ENCODE measurements at regions not wholly inside any gene's neighbourhood (a gene's known extent, or its start where the extent isn't known, plus 50 kb on each side); places are given as distances from the start of the nearest gene placed in this dataset.

DNA sequence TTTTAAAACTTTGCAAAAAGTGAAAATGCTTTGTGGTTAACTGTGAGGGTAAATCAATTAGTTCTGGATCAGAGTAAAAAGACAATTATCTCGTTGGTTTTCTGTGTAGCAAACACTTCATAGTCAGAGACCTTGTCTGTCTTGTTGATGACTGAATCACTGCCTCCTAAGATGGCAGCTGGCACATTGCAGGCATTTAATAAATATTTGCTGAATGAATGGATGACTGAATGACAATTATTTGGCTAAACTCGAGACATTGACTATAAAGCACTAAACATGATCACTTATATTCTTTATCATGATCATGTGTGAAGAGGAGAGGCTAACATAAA is 96.2 kb downstream of the MAIP1 start:
- no peak overlapping the region for H3K4me3 ChIP-seq (ENCODE audit: low read length)

DNA sequence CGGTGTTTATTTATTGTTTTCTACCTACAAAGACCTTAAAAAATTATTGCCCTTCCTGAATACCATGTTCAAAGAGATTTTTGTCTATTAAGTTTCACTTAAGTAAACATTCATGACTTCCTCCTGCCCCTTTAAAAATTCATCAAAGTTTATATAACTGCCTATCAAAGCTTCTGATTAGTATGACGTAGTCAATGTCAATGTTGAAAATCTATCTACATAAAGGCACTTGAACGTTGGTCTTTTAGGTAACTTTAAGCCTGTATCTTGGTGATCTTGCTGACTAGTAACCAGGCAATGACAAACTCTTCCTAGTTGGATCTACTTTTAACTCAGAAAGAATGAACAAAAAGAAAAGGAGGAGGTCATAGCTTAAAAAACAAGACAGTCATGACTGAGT is 97.2 kb downstream of the MAIP1 start:
- no peak overlapping the region for H3K4me3 ChIP-seq (ENCODE audit: low read length)
- no peak for DNase-seq (ENCODE audit: low read depth, low spot score)

More for the DNA sequence above, 96.2 kb downstream of the MAIP1 start:
- DNase-seq (ENCODE audit: low read depth, low spot score) = no peak

DNA sequence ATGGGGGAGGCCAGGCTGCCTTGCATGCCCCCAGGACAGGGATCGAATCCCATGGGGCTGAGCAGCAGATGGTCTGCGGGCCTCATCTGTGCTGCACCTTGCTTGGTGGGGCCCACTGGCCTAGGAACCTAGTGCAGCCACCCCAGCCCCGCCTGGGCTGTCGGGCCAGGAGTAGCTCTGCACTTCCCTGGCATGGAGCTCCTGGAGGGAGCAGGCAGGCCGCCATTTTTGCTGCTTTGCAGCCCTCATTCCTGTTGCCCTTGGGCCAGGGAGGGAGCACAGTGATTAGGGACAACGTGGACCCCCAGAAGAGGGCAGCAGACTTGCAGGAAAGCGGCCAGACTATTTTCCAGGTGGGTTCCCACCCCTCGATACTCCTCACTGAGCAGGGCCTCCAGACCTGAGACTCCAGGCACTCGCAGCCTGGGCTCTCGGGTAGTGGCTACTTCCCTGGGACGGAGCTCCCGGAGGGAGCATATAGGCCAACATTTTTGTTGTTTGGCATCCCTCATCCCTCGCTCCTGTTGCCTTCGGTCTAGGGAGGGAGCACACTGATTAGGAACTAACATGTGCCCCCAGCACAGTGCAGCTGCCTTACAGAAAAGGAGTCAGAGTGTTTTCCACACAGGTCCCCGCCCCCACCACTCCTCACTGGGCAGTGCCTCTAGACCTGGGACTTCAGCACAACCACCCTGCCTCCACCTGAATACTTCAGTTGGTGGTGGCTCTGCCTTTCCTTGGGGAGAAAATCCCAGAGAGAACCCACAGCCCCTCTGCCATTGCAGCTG is 99.5 kb downstream of the MAIP1 start:
- no peak overlapping the region for H3K4me3 ChIP-seq (ENCODE audit: low read length)
- DNase-seq (ENCODE audit: low read depth, low spot score) = no peak

DNA sequence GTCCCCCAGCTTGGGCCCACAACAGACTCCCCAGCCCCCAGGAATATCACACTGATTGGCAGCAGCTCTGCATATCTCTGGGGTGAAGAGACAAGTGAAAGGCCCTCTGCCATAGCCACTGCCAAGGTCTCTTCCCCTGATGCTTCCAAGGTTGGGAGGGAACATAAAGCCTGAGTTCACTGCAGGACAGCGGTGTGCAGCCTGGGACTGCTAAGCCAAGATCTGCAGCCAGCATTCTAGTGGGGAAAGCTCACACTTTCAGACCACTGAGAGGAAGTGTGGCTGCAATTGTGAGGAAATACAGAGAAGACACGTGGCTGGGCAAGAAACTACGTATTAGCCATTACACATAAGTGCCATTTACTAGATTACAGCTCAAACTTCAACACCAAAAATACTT is 100.7 kb downstream of the MAIP1 start:
- H3K4me3 ChIP-seq (ENCODE audit: low read length) = no peak overlapping the region
- no peak for DNase-seq (ENCODE audit: low read depth, low spot score)

DNA sequence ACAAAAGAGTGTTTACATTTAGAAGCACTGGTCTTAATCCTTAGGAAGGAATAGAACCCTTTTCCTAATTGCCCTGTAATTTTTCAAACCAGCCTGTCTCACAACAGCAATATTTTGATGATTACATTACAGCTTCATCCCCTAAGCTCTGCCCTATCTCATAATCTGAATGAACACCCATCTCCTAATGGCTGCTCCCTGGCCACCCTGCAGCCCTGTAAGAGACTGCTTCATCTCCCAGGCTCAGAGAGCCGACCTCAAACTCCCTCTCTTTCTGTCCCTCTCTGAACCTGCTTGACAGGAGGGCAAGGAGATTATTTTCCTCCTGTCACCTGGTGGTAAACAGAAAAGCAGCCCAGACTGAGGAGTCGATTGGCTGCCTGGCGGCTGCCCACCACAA is 107.8 kb downstream of the MAIP1 start:
- H3K4me3 ChIP-seq (ENCODE audit: low read length) = no peak overlapping the region
- DNase-seq (ENCODE audit: low read depth, low spot score) = no peak

DNA sequence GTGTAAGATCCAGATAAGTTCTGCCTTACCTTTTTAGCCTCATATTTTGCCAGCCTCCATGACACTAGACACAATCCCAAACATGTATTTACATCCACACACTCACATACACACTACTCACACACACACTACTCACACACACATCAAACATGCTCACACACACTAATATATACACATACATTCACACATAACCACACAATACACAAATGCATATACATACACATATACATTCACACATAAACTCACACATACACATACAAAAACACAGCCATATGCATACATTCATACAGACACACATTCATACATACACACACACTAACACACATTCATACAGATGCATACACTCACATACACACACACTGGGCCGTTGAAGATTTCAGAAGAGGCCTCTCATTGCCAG is 109.5 kb downstream of the MAIP1 start:
- H3K4me3 ChIP-seq (ENCODE audit: low read length) = no peak overlapping the region
- DNase-seq (ENCODE audit: low read depth, low spot score) = no peak

DNA sequence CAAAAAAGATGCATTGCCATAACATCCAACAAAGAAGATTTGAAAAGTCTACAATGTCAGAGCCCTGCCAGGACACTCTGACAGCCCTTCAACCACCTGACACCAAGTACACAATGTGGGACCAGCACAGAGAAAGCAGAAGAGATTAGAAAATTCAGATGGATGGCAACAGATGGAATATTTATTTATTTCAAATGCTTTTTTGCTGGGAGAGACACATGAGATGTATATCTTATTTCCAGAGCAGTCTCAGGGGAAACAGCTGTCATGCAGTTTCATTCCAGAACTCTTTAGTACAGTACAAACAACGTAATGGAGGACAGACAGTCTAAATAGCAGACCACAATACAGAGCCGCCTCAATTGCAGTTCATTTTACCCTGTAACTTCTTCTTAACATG is 110.1 kb downstream of the MAIP1 start:
- no peak overlapping the region for H3K4me3 ChIP-seq (ENCODE audit: low read length)
- no peak for DNase-seq (ENCODE audit: low read depth, low spot score)

DNA sequence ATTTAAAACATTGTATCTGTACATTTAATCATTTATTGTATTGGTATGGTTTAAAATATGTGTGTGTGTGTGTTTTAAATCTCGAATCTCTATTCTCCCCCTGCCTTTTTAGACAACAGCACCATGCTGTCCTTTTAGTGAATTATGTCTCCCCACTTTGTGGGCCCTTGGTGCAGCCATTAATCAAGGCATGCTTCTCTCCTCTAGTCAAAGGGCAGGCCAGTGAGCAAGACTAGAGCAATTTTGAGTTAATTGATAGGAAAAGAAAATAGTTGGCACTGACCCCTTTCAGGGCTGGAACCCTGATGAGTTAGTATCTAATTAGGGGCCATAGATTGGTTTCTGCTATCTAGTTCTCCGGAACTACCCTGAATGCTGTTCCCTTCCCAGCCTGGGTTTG is 111.0 kb downstream of the MAIP1 start:
- no peak for DNase-seq (ENCODE audit: low read depth, low spot score)
- H3K4me3 ChIP-seq (ENCODE audit: low read length) = no peak overlapping the region

DNA sequence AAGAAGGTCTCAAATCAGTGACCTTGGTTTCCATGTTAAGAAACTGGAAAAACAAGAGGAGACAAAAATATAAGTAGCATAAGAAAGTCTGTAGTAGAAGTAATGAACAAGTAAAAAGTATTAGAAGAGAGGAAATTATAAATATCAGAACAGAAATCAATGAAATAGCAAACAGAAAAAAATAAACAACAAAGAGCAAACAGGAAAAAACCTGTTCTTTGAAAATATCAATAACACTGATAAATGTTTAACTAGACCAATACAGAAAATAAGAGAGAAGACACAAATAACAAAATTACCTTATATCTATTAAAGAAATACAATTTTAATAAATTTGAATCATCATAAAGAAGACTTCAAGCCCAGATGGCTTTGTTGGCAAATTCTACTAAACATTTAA is 113.3 kb downstream of the MAIP1 start:
- DNase-seq (ENCODE audit: low read depth, low spot score) = no peak

DNA sequence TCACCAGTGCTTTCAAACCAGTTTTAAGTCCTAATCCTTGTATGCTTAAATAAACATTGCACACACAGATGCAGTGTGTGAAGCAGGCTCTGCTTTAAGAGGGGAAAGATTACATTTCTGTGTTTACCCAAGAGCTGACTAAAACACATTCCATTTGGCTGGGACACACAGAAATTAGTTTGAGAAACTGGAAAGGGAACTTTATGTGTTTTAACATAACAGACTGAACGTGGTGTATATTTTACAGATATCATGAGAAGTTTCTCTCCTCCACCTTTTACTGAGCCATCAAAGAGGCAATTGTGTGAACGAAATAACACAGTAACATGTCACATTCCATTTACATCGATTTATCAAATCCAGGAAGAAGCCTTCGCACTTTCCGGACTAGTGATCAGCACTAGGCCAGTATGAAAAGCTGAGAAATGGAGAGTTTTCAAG is 121.8 kb downstream of the MAIP1 start:
- DNase-seq (ENCODE audit: low read depth, low spot score) = no peak
- H3K4me3 ChIP-seq (ENCODE audit: low read length) = no peak overlapping the region

More for the DNA sequence above, 113.3 kb downstream of the MAIP1 start:
- no peak overlapping the region for H3K4me3 ChIP-seq (ENCODE audit: low read length)

DNA sequence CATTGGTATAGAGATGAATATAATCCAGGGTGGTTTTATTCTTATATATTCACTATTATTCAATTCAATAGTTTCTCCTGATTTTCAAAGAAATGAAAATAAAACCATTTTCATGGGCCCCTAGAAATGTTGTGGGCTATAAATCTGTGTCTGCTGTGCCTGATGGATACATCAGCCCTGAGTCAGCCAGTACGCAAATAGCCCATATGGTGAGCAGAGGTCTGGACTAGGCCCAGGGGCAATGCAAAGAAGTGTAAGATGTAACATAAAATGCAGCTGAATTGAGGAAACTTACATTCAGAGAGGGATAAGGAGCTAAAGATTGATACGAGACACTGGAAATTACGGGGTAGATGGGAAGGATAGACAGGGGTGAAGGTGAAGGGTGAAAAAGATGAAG is 122.5 kb downstream of the MAIP1 start:
- DNase-seq (ENCODE audit: low read depth, low spot score) = no peak

DNA sequence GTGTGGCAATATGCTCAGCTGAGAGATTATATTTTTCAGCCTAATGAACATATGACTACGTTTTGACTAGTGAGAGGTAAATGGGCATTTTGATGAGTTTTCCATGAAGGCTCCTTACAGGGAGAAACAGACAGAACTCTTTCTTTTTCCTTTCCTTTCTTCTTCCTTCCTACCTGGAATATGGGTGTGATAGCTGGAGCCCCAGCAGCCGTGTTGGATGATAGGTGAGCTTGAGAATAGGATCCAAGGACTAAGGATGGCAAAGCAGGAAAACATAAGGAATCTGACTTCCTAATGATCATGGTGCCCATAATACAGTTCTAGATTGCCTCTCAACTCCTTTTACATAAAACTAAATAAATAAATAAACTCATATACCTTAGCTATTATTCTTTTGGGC is 124.0 kb downstream of the MAIP1 start:
- H3K4me3 ChIP-seq (ENCODE audit: low read length) = no peak overlapping the region
- no peak for DNase-seq (ENCODE audit: low read depth, low spot score)

More for the DNA sequence above, 122.5 kb downstream of the MAIP1 start:
- H3K4me3 ChIP-seq (ENCODE audit: low read length) = no peak overlapping the region

DNA sequence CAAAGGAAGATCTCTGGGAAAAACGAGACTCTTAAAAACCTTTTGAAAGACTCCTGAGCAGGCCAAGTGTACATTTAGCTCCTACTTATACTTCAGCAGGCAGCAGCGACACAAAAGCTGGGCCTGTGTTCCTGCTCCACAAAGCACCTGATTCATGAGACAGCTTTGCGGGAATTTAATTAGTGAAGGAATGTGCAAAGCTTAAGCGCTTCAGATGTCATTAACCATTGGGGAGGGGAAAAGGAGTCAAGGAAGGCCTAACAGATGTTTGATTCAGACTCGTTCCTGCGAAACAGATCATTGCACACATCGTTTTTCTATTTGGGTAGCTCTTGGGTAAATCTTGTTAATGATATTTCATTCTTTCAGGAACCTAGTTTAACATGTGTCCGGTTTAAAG is 125.9 kb downstream of the MAIP1 start:
- no peak overlapping the region for H3K4me3 ChIP-seq (ENCODE audit: low read length)
- no peak for DNase-seq (ENCODE audit: low read depth, low spot score)

DNA sequence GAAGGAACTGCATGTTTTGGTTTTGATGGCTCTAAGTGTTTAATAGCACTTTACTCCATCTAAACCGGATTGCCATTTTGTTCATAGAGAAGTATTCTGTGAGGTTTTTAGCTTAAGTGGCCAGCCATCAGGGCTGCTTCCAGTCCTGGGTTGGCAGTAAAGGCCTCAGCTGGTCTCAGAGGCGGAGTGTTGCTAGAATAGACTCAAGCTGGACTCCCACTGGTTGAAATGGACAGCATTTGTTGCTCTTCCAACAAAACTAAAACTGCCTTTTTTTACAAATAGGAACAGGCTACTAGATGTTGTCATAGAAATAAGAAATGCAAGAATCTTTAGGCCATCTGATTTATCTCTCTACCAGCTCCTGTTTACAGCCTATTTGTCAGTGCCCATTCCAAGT is 126.4 kb downstream of the MAIP1 start:
- no peak overlapping the region for H3K4me3 ChIP-seq (ENCODE audit: low read length)
- DNase-seq (ENCODE audit: low read depth, low spot score) = no peak

DNA sequence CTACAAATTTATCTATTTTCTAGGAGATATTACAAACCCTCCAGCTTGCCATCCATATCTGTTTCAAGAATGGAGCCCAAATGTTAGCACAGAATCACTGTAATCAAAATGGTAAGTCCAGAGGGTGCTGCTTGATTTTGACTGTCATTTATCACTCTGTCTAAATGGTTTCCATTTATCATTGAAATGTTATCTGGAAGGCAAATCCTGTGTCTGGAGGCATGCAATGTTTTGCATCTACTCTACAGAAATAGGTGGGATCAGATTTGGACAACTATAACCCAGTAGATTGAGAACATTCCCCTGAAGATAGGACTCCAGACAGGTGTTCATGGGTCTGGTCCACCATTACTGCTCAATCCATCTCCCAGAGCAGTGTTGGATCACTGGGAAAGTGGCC is 128.7 kb downstream of the MAIP1 start:
- no peak for DNase-seq (ENCODE audit: low read depth, low spot score)

DNA sequence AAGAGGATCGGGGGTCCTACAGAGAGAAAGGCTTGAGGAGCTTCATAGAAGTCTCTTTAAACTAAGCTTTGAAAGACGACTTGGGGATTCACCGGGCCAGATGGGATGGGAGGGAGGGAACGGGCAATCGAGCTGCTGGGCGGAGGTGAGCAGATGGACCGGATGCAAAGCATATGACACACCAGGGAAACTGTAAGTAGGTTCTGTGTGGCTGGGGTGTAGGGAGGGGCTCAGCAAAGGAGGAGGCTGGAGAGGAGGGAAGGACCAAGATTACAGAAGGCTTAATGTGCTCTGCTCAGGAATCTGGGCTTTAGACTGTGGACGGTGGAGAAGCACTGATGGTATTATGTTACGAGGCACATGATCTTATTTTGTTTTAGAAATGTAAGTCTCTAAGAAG is 131.5 kb downstream of the MAIP1 start:
- no peak overlapping the region for H3K4me3 ChIP-seq (ENCODE audit: low read length)
- no peak for DNase-seq (ENCODE audit: low read depth, low spot score)

More for the DNA sequence above, 128.7 kb downstream of the MAIP1 start:
- no peak overlapping the region for H3K4me3 ChIP-seq (ENCODE audit: low read length)

DNA sequence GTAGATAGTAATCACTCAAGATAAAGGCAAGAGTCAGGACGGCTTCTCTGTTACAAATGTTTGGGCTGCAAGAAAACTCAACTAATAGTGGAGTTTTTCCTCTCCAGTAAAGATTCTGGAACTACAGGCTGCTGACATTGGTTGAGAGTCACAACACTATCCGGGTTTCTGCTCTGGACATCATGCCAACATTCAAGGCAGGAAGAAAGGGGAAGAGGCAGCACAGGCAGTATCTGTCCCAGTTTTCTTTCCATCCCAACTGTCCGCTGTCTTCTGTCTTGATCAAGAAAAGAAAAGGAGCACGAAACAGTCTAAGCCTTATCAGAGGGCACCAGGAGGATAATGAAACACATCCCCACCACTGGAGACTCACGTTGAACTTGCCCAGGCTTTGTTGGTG is 132.1 kb downstream of the MAIP1 start:
- no peak overlapping the region for H3K4me3 ChIP-seq (ENCODE audit: low read length)
- DNase-seq (ENCODE audit: low read depth, low spot score) = no peak

DNA sequence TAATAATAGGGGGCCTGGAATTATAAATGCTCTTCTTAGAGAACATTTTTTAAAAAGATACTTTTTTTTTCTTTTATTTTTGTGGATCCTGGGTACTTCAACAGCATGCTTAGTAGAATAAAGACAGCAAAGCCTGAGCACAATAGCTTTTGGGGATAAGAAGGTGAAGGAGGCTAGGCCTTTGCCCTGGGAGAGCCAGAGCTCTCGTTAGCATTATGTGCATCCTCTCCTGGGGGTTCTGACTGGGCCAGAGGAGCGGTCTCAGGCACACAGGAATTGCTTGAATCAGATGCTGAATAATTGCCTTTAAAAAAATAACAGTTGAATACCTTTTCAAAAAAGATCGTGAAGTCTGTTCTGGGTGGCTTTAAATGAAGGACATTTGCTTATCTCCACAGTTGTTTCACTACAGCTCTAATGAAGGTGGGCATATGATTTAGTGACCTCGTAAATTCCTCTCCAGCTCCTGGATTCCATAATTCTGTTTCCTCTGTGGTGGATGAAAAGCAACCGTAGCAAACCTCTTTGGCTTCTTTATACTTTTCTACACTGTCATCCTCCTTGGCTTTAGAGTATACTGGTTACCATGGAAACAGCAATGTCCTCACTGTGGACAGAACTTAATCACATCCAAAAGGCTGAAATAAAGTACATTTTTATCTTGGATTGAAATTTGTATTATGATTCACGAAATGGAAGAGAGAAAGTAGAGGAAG is 133.8 kb downstream of the MAIP1 start:
- no peak for DNase-seq (ENCODE audit: low read depth, low spot score)
- H3K4me3 ChIP-seq (ENCODE audit: low read length) = no peak overlapping the region

DNA sequence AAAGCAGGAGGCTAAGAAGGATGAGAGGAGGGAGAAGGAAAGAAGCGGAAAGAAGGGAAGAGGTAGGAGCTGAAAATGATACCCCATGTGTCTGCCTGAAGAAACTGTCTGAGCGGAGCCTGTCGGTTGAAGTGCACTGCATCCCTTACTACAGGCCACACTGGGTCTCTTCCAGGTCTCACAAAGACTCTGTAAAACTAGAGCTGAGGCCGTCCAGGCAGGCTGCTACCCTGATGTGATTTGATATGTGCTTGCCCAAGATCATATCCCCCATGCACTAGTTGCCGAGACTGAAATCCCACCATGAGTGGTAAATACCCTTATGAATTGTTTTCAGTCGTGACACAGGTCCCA is 134.4 kb downstream of the MAIP1 start:
- no peak for DNase-seq (ENCODE audit: low read depth, low spot score)
- H3K4me3 ChIP-seq (ENCODE audit: low read length) = no peak overlapping the region

DNA sequence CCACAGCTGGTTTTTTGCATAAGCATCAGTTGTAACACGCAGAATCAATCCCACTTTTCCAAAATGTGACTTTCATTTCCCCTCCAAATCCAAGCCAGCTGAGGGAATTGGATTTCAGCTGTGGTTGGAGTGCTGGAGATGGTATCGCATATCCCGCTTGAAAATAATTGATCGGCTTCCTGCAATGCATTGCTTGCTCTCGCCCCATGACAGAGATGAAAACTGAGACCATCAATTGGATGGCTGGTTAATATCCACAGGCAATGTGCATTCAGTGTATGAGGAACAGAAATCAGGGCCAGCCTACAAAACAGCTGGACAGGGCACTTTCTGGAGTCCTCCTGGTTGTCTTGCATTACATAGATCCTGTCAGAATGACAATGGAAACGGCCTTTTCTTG is 135.3 kb downstream of the MAIP1 start:
- DNase-seq (ENCODE audit: low read depth, low spot score) = no peak
- H3K4me3 ChIP-seq (ENCODE audit: low read length) = no peak overlapping the region

DNA sequence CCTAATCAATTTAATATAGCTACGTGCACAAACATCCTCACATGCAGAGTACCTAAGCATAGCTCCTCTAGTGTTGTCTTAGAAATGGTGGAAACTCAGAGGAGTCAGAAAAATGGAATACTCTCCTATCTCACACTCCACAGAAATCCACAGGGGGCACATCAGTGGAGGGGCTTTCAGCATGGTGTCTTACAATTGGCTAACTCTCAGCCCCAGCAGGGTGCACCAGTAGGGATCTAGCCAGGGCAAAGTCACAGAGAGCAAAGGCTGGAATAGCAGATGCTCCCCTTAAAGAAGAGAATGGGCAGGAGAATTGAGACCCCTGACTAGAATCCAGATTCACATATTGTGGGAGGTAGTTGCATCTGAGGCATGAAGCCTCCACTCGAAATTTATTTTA is 135.7 kb downstream of the MAIP1 start:
- no peak for DNase-seq (ENCODE audit: low read depth, low spot score)

More for the DNA sequence above, 135.7 kb downstream of the MAIP1 start:
- H3K4me3 ChIP-seq (ENCODE audit: low read length) = no peak overlapping the region
